GM12875 (cell line): ENCODE measurements at regions not wholly inside any gene's neighbourhood (a gene's known extent, or its start where the extent isn't known, plus 50 kb on each side); places are given as distances from the start of the nearest gene placed in this dataset.
"Not testable (repeated sequence)": the region's sequence is repeated elsewhere in the genome, so short reads cannot be mapped to it uniquely, and the experiment has no call there.

ENCODE experiments used
- H3K4me3 ChIP-seq: one replicate; pipeline ENCODE4 v1.5.1; 2011; ENCODE audit warnings: low read depth, low read length, control low read depth
- TF ChIP-seq, protein P1 (sequence below): IDR thresholded peaks from 2 replicates; pipeline ENCODE4 v1.5.1; 2011; ENCODE audit warnings: low read depth, mild to moderate bottlenecking, control low read depth, inconsistent platforms, low read length, moderate library complexity, borderline replicate concordance; ENCODE audit not compliant: insufficient read depth

DNA sequence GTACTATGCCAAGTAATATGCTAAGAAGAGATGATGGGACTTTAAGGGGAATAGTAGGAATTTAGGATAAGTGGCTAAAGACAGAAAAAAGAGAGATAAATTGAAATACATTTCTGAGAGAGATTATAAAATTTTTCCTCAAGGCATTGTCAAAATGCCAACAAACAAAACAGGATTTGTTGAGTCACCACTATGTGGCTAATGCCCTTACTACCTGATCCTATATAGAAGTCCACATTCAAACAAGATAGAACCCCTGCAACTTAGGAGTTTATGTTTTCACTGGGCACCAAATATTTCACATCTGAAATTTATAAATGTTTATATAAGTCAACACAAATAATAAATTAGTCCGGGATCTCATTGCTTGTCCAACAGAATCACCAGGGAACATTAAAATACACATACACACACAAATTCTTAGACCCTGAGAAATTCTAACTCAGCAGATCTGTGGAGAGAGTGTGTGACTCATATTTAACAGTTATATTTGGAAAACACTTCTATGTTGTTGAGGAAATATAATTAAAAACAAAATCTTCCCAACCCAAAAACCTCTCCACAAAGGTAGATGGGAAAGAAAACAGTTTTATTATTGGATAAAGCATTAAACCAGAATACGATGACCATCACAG lies 154.3 kb downstream of the PPP1R3A start:
- no peak overlapping the region for H3K4me3 ChIP-seq
- TF ChIP-seq, protein P1, sequence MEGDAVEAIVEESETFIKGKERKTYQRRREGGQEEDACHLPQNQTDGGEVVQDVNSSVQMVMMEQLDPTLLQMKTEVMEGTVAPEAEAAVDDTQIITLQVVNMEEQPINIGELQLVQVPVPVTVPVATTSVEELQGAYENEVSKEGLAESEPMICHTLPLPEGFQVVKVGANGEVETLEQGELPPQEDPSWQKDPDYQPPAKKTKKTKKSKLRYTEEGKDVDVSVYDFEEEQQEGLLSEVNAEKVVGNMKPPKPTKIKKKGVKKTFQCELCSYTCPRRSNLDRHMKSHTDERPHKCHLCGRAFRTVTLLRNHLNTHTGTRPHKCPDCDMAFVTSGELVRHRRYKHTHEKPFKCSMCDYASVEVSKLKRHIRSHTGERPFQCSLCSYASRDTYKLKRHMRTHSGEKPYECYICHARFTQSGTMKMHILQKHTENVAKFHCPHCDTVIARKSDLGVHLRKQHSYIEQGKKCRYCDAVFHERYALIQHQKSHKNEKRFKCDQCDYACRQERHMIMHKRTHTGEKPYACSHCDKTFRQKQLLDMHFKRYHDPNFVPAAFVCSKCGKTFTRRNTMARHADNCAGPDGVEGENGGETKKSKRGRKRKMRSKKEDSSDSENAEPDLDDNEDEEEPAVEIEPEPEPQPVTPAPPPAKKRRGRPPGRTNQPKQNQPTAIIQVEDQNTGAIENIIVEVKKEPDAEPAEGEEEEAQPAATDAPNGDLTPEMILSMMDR, result no peak

DNA sequence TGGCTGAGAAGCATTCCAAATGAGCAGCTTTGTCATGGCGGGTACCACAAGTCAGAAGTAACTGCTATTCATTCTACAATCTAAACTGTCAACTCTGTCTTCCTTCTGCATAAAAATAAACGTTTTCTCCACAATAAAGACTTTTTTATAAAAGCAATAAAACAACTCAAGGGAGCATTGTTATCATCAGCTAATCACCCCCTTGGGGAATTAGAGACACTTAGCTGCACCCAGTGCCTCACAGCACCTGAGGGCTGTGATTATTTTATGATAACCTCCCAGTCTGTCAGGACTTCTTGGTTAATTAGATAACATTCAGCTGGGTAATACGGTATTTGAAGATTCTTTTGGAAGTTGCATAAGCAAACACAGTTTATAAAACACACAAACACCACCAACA lies 155.6 kb downstream of the PPP1R3A start:
- TF ChIP-seq, protein P1, result no peak
- no peak overlapping the region for H3K4me3 ChIP-seq

DNA sequence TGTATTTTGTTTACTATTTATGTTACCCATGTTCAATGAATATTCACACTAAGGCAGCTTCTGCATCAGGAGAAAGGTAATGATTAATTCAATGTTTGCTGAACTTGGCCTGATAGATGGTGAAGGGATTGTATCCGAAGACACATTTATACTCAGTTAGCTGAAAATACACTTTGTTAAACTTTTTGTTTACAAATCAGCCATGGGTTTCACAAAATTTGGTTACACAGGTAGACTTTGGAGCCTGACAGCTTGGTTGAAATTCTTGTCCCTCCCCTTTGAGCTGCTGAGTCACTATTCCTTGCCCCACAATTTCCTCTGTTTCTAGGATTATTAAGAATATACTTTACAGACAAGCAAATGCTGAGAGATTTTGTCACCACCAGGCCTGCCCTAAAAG lies 162.6 kb downstream of the PPP1R3A start:
- no peak overlapping the region for H3K4me3 ChIP-seq
- TF ChIP-seq, protein P1, result no peak

DNA sequence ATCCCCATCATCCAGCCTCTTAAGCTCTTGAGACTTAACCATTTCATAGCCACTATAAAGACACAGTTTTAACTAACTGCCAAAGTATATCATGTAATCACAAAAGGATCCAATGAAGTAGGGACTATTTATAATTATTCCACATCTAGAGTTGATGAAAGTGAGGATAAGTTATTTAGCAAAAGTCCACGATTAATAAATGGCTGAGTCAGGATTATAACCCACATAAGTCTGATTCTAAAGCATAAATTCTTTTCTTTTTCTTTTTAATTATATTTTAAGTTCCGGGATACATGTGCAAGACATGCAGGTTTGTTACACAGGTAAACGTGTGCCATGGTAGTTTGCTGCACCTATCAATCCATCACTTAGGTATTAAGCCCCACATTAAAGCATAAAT lies 166.1 kb downstream of the PPP1R3A start:
- no peak overlapping the region for H3K4me3 ChIP-seq
- TF ChIP-seq, protein P1, result no peak

DNA sequence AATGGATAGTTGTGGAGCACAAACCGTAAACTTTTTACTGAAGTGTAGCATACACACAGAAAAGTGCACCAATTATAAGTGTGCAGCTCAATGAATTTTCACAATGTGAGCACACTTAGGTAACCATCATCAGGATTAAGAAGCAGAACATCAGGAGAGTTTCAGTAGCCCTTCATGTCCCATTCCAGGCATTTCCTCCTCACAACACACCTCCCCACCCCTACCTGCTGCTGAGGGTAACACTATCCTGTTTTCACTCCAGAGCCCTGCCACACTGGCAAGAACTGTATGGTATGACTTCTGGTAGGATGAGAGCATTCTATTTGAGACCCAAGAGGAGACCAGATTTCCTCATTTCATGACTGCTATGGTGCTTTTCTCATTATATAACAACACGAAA lies 166.5 kb downstream of the PPP1R3A start:
- TF ChIP-seq, protein P1, result no peak
- no peak overlapping the region for H3K4me3 ChIP-seq

DNA sequence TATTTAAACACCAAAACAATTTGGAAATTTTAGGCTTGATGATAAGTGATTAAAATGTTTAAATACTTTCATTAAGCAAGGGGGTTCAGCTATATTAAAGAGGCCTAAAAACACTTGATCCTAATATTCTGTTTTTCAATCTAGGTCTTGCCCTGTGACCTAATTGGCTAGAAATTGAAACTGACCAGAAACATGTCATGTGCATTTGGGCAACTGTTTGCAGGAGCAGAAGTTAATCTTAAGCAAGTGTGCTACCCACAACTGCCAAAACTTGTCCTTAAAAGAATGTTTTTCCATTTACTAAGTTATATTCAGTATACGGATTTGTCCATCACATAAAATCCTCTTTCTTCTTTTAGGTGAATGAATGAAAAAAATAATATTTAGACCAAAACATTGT lies 167.3 kb downstream of the PPP1R3A start:
- TF ChIP-seq, protein P1, result no peak
- no peak overlapping the region for H3K4me3 ChIP-seq

DNA sequence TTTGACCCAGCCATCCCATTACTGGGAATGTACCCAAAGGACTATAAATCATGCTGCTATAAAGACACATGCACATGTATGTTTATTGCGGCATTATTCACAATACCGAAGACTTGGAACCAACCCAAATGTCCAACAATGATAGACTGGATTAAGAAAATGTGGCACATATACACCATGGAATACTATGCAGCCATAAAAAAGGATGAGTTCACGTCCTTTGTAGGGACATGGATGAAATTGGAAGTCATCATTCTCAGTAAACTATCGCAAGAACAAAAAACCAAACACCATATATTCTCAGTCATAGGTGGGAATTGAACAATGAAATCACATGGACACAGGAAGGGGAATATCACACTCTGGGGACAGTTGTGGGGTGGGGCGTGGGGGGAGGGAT lies 170.4 kb downstream of the PPP1R3A start:
- not testable (repeated sequence) for H3K4me3 ChIP-seq

DNA sequence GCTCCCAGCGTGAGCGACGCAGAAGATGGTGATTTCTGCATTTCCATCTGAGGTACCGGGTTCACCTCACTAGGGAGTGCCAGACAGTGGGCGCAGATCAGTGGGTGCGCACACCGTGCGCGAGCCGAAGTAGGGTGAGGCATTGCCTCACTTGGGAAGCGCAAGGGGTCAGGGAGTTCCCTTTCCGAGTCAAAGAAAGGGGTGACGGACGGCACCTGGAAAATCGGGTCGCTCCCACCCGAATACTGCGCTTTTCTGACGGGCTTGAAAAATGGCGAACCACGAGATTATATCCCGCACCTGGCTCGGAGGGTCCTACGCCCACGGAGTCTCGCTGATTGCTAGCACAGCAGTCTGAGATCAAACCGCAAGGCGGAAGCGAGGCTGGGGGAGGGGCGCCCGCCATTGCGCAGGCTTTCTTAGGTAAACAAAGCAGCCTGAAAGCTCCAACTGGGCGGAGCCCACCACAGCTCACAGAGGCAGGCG lies 175.8 kb downstream of the PPP1R3A start:
- H3K4me3 ChIP-seq, result not testable (repeated sequence)
